DND-41 (cell line): ENCODE measurements at regions not wholly inside any gene's neighbourhood (a gene's known extent, or its start where the extent isn't known, plus 50 kb on each side); places are given as distances from the start of the nearest gene placed in this dataset.

ENCODE experiments used
- ATAC-seq: fragments of 200-7000 bp; cut with Tn5 transposase; 3 replicates; pipeline ENCODE4 v1.9.1; 2021; ENCODE audit warnings: low read depth; ENCODE audit not compliant: insufficient read depth
- DNase-seq: peaks from one replicate; pipeline ENCODE4 v3.0.0-alpha.2; 2020
- H2AFZ ChIP-seq: 2 replicates; pipeline ENCODE4 v1.6.0; 2012; ENCODE audit warnings: low read depth, low read length
- H3K27ac ChIP-seq: 2 replicates; pipeline ENCODE4 v1.5.1; 2012; ENCODE audit warnings: low read length, inconsistent platforms
- H3K27me3 ChIP-seq: fragments of 200-600 bp; sonication (generic); 2 replicates; pipeline ENCODE4 v1.6.0; 2012; ENCODE audit warnings: low read length, mild to moderate bottlenecking, inconsistent platforms; ENCODE audit not compliant: insufficient read depth, poor library complexity
- H3K36me3 ChIP-seq: 2 replicates; pipeline ENCODE4 v1.5.1; 2012; ENCODE audit warnings: low read length, inconsistent platforms; ENCODE audit not compliant: insufficient read depth
- H3K4me1 ChIP-seq: 2 replicates; pipeline ENCODE4 v1.5.1; 2012; ENCODE audit warnings: mild to moderate bottlenecking, low read length; ENCODE audit not compliant: insufficient read depth
- H3K4me2 ChIP-seq: 2 replicates; pipeline ENCODE4 v1.6.0; 2012; ENCODE audit warnings: mild to moderate bottlenecking, moderate library complexity, low read length, inconsistent platforms; ENCODE audit not compliant: insufficient read depth
- H3K4me3 ChIP-seq, 2 experiments: fragments of 200-600 bp in 1 of 2; shearing (Covaris generic) in 1 of 2; 2 replicates each; pipeline ENCODE4 v1.5.1; 2012 to 2016; ENCODE audit warnings: inconsistent platforms in 2 of 2, low read length in 2 of 2, mild to moderate bottlenecking in 2 of 2, low read depth in 1 of 2, moderate library complexity in 1 of 2
- H3K79me2 ChIP-seq: 2 replicates; pipeline ENCODE4 v1.6.0; 2012; ENCODE audit warnings: low read length, inconsistent platforms; ENCODE audit not compliant: insufficient read depth
- H3K9ac ChIP-seq: 2 replicates; pipeline ENCODE4 v1.6.0; 2012; ENCODE audit warnings: low read depth, mild to moderate bottlenecking, inconsistent platforms, low read length, moderate library complexity
- H3K9me3 ChIP-seq: 2 replicates; pipeline ENCODE4 v1.5.1; 2012; ENCODE audit warnings: low read length, moderate library complexity, mild to moderate bottlenecking, inconsistent platforms; ENCODE audit not compliant: insufficient read depth, severe bottlenecking
- H4K20me1 ChIP-seq: 2 replicates; pipeline ENCODE4 v1.6.0; 2012; ENCODE audit warnings: low read length; ENCODE audit not compliant: insufficient read depth
- EZH2 ChIP-seq: IDR thresholded peaks from 3 replicates; pipeline ENCODE4 v1.6.1; 2012; ENCODE audit warnings: borderline replicate concordance, low read depth, mild to moderate bottlenecking, moderate library complexity, low read length, inconsistent platforms; ENCODE audit not compliant: severe bottlenecking
- TF ChIP-seq, protein P1 (sequence below): IDR thresholded peaks from 2 replicates; pipeline ENCODE4 v1.5.1; 2012; ENCODE audit warnings: borderline replicate concordance, low read length, moderate library complexity, mild to moderate bottlenecking; ENCODE audit not compliant: poor library complexity, severe bottlenecking; ENCODE audit errors: extremely low read depth

DNA sequence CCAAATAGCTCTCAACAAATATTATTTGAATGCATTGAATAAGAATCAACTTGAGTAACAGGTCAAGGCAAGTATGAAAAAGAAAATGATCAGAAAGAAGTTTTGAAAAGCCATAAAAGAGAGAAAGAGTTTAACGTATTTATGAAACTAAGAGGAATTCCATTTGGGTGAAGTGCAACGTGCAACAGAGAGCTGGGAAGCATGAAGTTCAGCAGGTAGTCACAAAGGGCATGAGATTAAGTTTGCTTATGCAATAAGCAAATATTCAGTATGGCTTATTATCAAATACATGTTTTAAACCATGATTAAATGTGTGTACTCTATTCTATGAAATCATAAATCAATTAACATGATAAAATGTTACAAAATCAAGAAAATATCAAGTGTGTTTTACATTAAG, 62.7 kb upstream of the PCDH17 start:
- no peak overlapping the region for H2AFZ ChIP-seq
- ATAC-seq: no peak
- no peaks in the 10 kb centered on the region for H3K36me3 ChIP-seq
- DNase-seq: no peak
- no peak overlapping the region for H3K9ac ChIP-seq
- TF ChIP-seq, protein P1, sequence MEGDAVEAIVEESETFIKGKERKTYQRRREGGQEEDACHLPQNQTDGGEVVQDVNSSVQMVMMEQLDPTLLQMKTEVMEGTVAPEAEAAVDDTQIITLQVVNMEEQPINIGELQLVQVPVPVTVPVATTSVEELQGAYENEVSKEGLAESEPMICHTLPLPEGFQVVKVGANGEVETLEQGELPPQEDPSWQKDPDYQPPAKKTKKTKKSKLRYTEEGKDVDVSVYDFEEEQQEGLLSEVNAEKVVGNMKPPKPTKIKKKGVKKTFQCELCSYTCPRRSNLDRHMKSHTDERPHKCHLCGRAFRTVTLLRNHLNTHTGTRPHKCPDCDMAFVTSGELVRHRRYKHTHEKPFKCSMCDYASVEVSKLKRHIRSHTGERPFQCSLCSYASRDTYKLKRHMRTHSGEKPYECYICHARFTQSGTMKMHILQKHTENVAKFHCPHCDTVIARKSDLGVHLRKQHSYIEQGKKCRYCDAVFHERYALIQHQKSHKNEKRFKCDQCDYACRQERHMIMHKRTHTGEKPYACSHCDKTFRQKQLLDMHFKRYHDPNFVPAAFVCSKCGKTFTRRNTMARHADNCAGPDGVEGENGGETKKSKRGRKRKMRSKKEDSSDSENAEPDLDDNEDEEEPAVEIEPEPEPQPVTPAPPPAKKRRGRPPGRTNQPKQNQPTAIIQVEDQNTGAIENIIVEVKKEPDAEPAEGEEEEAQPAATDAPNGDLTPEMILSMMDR: no peak
- TF ChIP-seq EZH2: no peak
- no peaks in the 10 kb centered on the region for H3K9me3 ChIP-seq
- H3K27ac ChIP-seq: no peak overlapping the region
- peaks cover 20% of the 10 kb centered on the region for H3K4me1 ChIP-seq
- H3K27me3 ChIP-seq: no peaks in the 10 kb centered on the region
- H3K4me2 ChIP-seq: no peak overlapping the region
- H3K79me2 ChIP-seq: no peaks in the 10 kb centered on the region
- no peak overlapping the region for H3K4me3 ChIP-seq
- H4K20me1 ChIP-seq: no peaks in the 10 kb centered on the region

DNA sequence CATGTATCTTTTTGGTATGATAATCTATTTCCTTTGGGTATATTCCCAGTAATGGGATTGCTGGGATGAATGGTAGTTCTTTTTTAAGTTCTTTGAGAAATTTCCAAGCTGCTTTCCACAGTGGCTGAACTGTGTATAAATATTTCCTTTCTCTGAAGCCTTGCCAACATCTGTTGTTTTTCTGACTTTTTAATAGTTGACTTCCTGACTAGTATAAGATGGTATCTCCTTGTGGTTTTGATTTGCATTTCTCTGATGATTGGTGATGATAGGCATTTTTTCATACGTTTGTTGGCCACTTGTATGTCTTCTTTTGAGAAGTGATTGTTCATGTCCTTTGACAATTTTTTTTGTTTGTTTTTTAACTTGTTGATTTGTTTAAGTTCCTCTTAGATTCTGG, 61.6 kb upstream of the PCDH17 start:
- Histone ChIP-seq H3K27ac (no peak overlapping the region), H3K9ac (no peak overlapping the region), H2AFZ (no peak overlapping the region), H3K36me3 (no peaks in the 10 kb centered on the region), H3K4me1 (peaks cover 20% of the 10 kb centered on the region), H3K79me2 (no peaks in the 10 kb centered on the region), H3K4me2 (no peak overlapping the region), H3K9me3 (no peaks in the 10 kb centered on the region), H4K20me1 (no peaks in the 10 kb centered on the region), H3K27me3 (no peaks in the 10 kb centered on the region), H3K4me3 (no peak overlapping the region)
- no peak for TF ChIP-seq EZH2
- TF ChIP-seq, protein P1: no peak
- ATAC-seq: peak; percentile 77
- DNase-seq: no peak
